SK-N-SH treated with all-trans-retinoic acid at 6 μM for 48 hours (cell line): ENCODE measurements at regions not wholly inside any gene's neighbourhood (a gene's known extent, or its start where the extent isn't known, plus 50 kb on each side); places are given as distances from the start of the nearest gene placed in this dataset.

Experiments used
- ATAC-seq: fragments of 200-7000 bp; cut with Tn5 transposase; 3 replicates; pipeline ENCODE4 v1.9.1; 2020; ENCODE audit warnings: mild to moderate bottlenecking, moderate library complexity
- ARNTL ChIP-seq: fragments of 450-650 bp; formaldehyde crosslinking; IDR thresholded peaks from 2 replicates; pipeline ENCODE4 v1.5.0; 2020; ENCODE audit warnings: low read depth, mild to moderate bottlenecking, moderate library complexity, borderline replicate concordance
- BACH2 ChIP-seq: fragments of 250-450 bp; sonication (Bioruptor Pico); IDR thresholded peaks from 2 replicates; pipeline ENCODE4 v1.9.0; 2021; ENCODE audit warnings: mild to moderate bottlenecking, borderline replicate concordance
- CREB5 ChIP-seq: fragments of 250-450 bp; sonication (Bioruptor Pico); IDR thresholded peaks from 2 replicates; pipeline ENCODE4 v1.5.1; 2020; ENCODE audit warnings: low read depth, mild to moderate bottlenecking, moderate library complexity
- CSDC2 ChIP-seq: fragments of 250-450 bp; sonication (Bioruptor Pico); IDR thresholded peaks from 2 replicates; pipeline ENCODE4 v1.5.0; 2020; ENCODE audit warnings: mild to moderate bottlenecking, moderate library complexity
- CSRNP3 ChIP-seq: fragments of 250-450 bp; sonication (Bioruptor Pico); IDR thresholded peaks from 2 replicates; pipeline ENCODE4 v1.5.1; 2021; ENCODE audit warnings: mild to moderate bottlenecking, moderate library complexity
- ESRRG ChIP-seq: fragments of 250-450 bp; sonication (Bioruptor Pico); IDR thresholded peaks from 2 replicates; pipeline ENCODE4 v1.6.1; 2021; ENCODE audit warnings: mild to moderate bottlenecking
- GLIS3 ChIP-seq: fragments of 250-450 bp; sonication (Bioruptor Pico); IDR thresholded peaks from 2 replicates; pipeline ENCODE4 v1.5.0; 2020; ENCODE audit warnings: mild to moderate bottlenecking, moderate library complexity
- ISL1 ChIP-seq: fragments of 250-450 bp; sonication (Bioruptor Pico); IDR thresholded peaks from 2 replicates; pipeline ENCODE4 v2.1.2; 2022; ENCODE audit warnings: mild to moderate bottlenecking, moderate library complexity
- OSR1 ChIP-seq: fragments of 250-450 bp; sonication (Bioruptor Pico); IDR thresholded peaks from 2 replicates; pipeline ENCODE4 v1.8.0; 2022; ENCODE audit warnings: moderate library complexity, mild to moderate bottlenecking, inconsistent platforms
- PPARA ChIP-seq: fragments of 250-450 bp; sonication (Bioruptor Pico); IDR thresholded peaks from 2 replicates; pipeline ENCODE4 v1.5.0; 2020; ENCODE audit warnings: mild to moderate bottlenecking, borderline replicate concordance
- RARB ChIP-seq: fragments of 250-450 bp; sonication (Bioruptor Pico); IDR thresholded peaks from 2 replicates; pipeline ENCODE4 v1.8.0; 2021; ENCODE audit warnings: mild to moderate bottlenecking, moderate library complexity
- SNAI2 ChIP-seq: fragments of 250-450 bp; sonication (Bioruptor Pico); IDR thresholded peaks from 2 replicates; pipeline ENCODE4 v1.5.0; 2020; ENCODE audit warnings: mild to moderate bottlenecking, moderate library complexity
- TCF4 ChIP-seq: fragments of 250-450 bp; sonication (Bioruptor Pico); IDR thresholded peaks from 2 replicates; pipeline ENCODE4 v1.8.0; 2021; ENCODE audit warnings: mild to moderate bottlenecking, moderate library complexity, borderline replicate concordance
- TOX ChIP-seq: fragments of 250-450 bp; sonication (Bioruptor Pico); IDR thresholded peaks from 2 replicates; pipeline ENCODE4 v1.8.0; 2021; ENCODE audit warnings: mild to moderate bottlenecking, moderate library complexity, borderline replicate concordance
- ZC3H10 ChIP-seq: fragments of 250-450 bp; sonication (Bioruptor Pico); IDR thresholded peaks from 2 replicates; pipeline ENCODE4 v1.5.1; 2021; ENCODE audit warnings: mild to moderate bottlenecking, moderate library complexity
- ZFP30 ChIP-seq: fragments of 450-650 bp; formaldehyde crosslinking; IDR thresholded peaks from 2 replicates; pipeline ENCODE4 v1.5.0; 2022; ENCODE audit warnings: mild to moderate bottlenecking, moderate library complexity
- ZNF565 ChIP-seq: fragments of 450-650 bp; formaldehyde crosslinking; conservative IDR thresholded peaks from 2 replicates; pipeline ENCODE4 v1.5.0; 2020; ENCODE audit warnings: low read depth, mild to moderate bottlenecking, moderate library complexity
- ZNF70 ChIP-seq: fragments of 450-650 bp; formaldehyde crosslinking; IDR thresholded peaks from 2 replicates; pipeline ENCODE4 v1.5.0; 2020; ENCODE audit warnings: mild to moderate bottlenecking, moderate library complexity
- ZNF8 ChIP-seq: fragments of 450-650 bp; formaldehyde crosslinking; IDR thresholded peaks from 2 replicates; pipeline ENCODE4 v1.5.0; 2020; ENCODE audit warnings: mild to moderate bottlenecking, moderate library complexity
- TF ChIP-seq, protein P1 (sequence below): fragments of 250-450 bp; sonication (Bioruptor Pico); IDR thresholded peaks from 2 replicates; pipeline ENCODE4 v1.5.0; 2020; ENCODE audit warnings: mild to moderate bottlenecking, moderate library complexity
- TF ChIP-seq, protein P2 (sequence below): fragments of 250-450 bp; sonication (Bioruptor Pico); IDR thresholded peaks from 2 replicates; pipeline ENCODE4 v1.8.0; 2021; ENCODE audit warnings: low read depth, mild to moderate bottlenecking, moderate library complexity, borderline replicate concordance

- no peak for TF ChIP-seq SNAI2 (CRISPR knock-in tag)
- no peak for TF ChIP-seq ZNF565
- no peak for TF ChIP-seq TOX (CRISPR knock-in tag)
- TF ChIP-seq, protein P1, sequence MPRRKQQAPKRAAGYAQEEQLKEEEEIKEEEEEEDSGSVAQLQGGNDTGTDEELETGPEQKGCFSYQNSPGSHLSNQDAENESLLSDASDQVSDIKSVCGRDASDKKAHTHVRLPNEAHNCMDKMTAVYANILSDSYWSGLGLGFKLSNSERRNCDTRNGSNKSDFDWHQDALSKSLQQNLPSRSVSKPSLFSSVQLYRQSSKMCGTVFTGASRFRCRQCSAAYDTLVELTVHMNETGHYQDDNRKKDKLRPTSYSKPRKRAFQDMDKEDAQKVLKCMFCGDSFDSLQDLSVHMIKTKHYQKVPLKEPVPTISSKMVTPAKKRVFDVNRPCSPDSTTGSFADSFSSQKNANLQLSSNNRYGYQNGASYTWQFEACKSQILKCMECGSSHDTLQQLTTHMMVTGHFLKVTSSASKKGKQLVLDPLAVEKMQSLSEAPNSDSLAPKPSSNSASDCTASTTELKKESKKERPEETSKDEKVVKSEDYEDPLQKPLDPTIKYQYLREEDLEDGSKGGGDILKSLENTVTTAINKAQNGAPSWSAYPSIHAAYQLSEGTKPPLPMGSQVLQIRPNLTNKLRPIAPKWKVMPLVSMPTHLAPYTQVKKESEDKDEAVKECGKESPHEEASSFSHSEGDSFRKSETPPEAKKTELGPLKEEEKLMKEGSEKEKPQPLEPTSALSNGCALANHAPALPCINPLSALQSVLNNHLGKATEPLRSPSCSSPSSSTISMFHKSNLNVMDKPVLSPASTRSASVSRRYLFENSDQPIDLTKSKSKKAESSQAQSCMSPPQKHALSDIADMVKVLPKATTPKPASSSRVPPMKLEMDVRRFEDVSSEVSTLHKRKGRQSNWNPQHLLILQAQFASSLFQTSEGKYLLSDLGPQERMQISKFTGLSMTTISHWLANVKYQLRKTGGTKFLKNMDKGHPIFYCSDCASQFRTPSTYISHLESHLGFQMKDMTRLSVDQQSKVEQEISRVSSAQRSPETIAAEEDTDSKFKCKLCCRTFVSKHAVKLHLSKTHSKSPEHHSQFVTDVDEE (CRISPR knock-in tag) = no peak
- TF ChIP-seq CREB5 = no peak
- no peak for TF ChIP-seq ZNF70 (CRISPR knock-in tag)
- no peak for TF ChIP-seq ZFP30
- no peak for TF ChIP-seq ZNF8
- no peak for TF ChIP-seq CSDC2 (CRISPR knock-in tag)
- no peak for TF ChIP-seq ZC3H10 (CRISPR knock-in tag)
- TF ChIP-seq BACH2 (CRISPR knock-in tag) = no peak
- no peak for TF ChIP-seq GLIS3 (CRISPR knock-in tag)
- ATAC-seq = no peak
Observed at GRCh38 chr14:100674428-100674827, 52.3 kb upstream of the DLK1 start.

DNA sequence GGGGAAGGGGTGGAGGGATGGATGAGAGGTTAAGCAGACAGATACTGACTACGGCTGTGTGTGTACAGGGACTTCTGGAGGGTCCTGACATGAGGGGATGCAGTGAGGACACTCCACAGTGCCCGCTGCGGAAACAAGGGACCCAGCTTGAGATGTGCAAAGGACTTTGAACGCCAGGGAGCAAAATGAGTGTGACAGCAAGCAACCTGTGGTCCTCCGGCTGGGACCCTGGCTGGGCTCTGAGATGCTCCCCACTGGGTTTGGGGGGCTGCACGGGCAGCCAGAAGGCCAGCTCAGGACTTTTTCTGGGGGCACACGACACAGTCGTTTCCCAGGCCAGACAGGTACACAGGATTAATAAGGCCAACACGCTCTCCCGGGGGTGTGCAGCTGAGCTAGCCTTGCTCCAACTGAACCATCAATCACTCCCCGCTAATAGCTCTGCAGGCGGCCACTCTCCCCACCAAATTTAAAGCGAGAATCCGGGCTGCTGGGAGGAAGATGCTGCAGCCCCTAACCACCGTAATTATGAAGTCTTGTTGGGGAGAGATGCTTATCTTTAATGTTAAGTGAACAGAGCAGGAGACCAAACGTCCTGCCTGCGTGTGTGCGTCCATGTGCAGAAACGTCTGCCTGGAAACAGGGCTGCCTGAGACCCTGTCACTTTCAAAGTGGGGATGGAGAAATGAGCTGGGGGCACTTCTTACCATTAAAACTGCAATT, 51.6 kb upstream of the DLK1 start:
- ATAC-seq = no peak
- 0 out of 2 replicates have a peak, but pooled peaks have one; percentile 12 for TF ChIP-seq TCF4 (CRISPR knock-in tag)
- no peak for TF ChIP-seq CSRNP3 (CRISPR knock-in tag)
- no peak for TF ChIP-seq TOX (CRISPR knock-in tag)
- TF ChIP-seq ZFP30 = no peak
- TF ChIP-seq ZNF70 (CRISPR knock-in tag) = no peak
- TF ChIP-seq ARNTL (CRISPR knock-in tag) = no peak
- TF ChIP-seq ZNF565 = no peak
- TF ChIP-seq CREB5 = no peak
- TF ChIP-seq RARB = no peak

DNA sequence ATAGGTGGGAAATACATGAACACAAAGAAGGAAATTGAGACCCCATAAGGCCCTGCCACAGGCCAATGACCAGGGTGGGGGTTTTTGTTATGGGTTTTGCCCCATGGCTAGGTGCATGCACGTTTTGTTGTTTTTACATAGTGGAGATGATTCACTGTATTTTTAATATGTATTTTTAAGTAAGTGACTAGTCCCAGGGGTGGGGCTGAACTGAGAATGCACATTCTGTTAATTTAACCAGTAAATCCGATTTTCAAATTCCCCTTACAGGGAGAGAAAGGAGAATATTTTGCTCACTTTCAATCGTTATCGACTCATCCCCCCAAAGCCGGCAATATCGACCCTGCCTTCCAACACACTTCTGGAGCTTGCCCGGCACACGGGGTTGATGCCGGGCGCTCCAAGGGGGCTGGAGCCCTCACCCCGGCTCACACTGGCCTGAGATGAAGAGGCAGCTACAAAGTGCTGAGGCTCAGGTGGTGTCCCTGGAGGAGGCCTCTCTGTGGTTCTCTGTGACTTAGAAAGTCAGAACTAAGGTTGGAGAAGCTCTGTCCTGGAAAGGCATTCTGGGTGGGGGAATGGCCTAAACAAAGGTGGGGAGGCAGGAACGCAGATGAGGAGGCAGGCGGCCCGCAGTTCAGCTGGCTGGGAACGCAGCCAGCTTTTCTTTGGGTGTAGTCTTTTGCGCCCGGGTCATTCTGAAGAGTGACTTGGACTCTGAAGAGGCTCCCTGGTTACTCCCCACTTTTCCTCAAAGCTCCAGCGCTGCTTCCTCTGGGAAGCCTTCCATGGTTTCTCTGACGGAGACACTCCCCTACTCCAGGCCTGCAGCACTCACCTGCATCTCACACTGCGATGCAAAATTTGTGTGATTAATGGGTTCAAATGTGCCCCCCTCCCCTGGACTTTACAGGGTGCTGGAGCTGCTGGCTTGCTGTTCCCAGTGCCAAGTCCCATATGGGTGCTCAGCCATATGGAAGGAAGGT, 50.7 kb upstream of the DLK1 start:
- no peak for ATAC-seq
- no peak for TF ChIP-seq CREB5
- no peak for TF ChIP-seq CSDC2 (CRISPR knock-in tag)
- no peak for TF ChIP-seq ZNF565
- TF ChIP-seq OSR1 (CRISPR knock-in tag) = no peak
- no peak for TF ChIP-seq TCF4 (CRISPR knock-in tag)
- TF ChIP-seq, protein P2, sequence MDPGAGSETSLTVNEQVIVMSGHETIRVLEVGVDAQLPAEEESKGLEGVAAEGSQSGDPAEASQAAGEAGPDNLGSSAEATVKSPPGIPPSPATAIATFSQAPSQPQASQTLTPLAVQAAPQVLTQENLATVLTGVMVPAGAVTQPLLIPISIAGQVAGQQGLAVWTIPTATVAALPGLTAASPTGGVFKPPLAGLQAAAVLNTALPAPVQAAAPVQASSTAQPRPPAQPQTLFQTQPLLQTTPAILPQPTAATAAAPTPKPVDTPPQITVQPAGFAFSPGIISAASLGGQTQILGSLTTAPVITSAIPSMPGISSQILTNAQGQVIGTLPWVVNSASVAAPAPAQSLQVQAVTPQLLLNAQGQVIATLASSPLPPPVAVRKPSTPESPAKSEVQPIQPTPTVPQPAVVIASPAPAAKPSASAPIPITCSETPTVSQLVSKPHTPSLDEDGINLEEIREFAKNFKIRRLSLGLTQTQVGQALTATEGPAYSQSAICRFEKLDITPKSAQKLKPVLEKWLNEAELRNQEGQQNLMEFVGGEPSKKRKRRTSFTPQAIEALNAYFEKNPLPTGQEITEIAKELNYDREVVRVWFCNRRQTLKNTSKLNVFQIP = no peak
- TF ChIP-seq ISL1 = no peak
- TF ChIP-seq CSRNP3 (CRISPR knock-in tag) = no peak
- TF ChIP-seq BACH2 (CRISPR knock-in tag) = no peak
- TF ChIP-seq ZNF70 (CRISPR knock-in tag) = no peak
- no peak for TF ChIP-seq RARB
- no peak for TF ChIP-seq ZC3H10 (CRISPR knock-in tag)
- TF ChIP-seq GLIS3 (CRISPR knock-in tag) = no peak
- no peak for TF ChIP-seq PPARA (CRISPR knock-in tag)
- no peak for TF ChIP-seq ZFP30
- TF ChIP-seq TOX (CRISPR knock-in tag) = no peak
- no peak for TF ChIP-seq ESRRG (CRISPR knock-in tag)
